Activated CD4-positive, alpha-beta T cell treated with anti-CD3 and anti-CD28 coated beads for 24 hours (primary cell): ENCODE measurements at regions not wholly inside any gene's neighbourhood (a gene's known extent, or its start where the extent isn't known, plus 50 kb on each side); places are given as distances from the start of the nearest gene placed in this dataset.
"Not testable (repeated sequence)": the region's sequence is repeated elsewhere in the genome, so short reads cannot be mapped to it uniquely, and the experiment has no call there.

Experiments used
- DNase-seq, 2 donors: peaks; one replicate each; pipeline ENCODE4 v3.0.0-alpha.2; 2020; ENCODE audit warnings: low read depth in 2 of 2

DNA sequence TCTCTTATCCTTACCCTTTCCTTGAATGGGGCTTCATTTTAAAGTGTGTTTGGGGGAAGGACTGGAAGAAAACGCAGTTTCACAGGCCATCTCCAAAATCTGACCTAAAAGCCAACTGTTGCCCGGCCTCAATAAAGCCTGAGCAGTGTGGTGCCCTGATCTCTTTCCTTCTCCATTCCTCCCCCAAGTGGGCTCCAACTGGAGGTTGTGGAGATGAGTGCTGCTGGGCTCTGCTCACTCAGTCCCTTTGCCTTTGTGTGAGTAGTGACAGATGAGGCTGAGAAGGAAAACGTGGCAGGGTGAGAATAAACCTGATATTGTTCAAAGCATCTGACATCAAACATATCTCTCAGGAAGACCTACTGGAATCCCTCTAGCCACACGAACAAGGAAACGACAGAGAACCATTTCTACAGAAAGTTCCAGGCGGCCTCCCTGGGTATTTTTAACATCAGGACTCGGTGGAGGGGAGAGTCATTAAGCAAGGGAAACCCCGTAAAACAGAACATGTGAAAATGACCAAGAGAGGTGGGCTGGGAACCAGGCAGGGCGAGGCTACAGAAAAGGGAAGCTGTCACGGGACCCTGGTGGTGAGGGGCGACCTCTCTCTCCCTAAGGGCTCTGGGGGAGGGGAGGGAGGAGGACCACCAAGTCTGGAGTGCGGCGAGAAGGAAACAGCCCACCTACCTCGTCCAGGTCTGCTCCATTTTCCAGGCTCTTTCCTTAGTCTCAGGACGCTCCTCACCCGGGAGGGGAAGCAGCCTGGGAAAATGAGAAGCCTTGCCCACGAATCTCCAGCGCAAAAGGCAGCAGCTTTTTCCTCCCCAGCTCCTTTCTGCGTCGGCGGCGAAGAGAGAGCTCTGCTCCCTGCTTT is 59.1 kb upstream of the NBPF26 start:
- DNase-seq = not testable (repeated sequence)

DNA sequence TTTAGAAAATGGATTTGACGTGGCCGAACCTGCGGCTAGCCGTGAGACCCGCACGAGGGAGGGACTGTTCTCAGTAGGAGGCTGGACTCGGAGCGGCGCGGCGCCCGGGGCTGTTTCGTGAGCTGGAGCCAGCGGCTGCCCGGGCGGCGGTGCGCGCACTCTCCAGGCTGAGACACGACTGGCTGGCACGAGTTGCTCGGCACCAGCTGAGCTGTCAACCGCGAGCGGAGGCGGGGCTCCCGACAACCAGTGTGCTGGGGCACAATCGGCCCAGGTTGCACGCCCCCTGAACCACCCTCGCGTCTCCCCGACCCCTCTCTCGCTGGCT is 58.5 kb upstream of the NBPF26 start:
- not testable (repeated sequence) for DNase-seq

DNA sequence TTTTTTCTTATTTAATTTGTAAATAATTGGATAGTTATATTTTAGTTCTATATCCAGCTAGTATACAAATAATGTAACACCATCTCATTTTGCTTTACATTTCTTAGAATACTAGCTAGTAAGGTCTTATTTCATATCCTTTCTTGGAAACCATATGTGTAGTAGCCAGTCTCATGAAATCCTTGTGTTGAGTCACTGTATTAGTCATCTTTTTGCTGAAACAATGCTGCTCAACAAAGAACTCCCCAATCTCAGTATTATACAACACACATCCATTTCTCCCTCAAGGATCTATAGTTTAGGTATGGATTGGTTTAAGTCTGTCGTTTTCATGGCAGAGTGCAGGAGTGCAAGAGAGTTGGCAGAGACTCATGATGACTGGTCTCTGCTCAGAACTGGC is 55.6 kb upstream of the NBPF26 start:
- not testable (repeated sequence) for DNase-seq
